HL-60 (cell line): ENCODE measurements at regions not wholly inside any gene's neighbourhood (a gene's known extent, or its start where the extent isn't known, plus 50 kb on each side); places are given as distances from the start of the nearest gene placed in this dataset.

Experiments used
- GABPA ChIP-seq: IDR thresholded peaks from 2 replicates; pipeline ENCODE4 v1.6.1; 2012; ENCODE audit warnings: low read depth
- POLR2AphosphoS5 ChIP-seq: IDR thresholded peaks from 2 replicates; pipeline ENCODE4 v1.6.1; 2012; ENCODE audit warnings: low read depth
- TF ChIP-seq, protein P1 (sequence below): IDR thresholded peaks from one replicate; pipeline ENCODE4 v1.5.1; 2011; ENCODE audit warnings: low read length, control low read depth, inconsistent platforms; ENCODE audit not compliant: insufficient read depth
- TF ChIP-seq, protein P2 (sequence below): IDR thresholded peaks from 2 replicates; pipeline ENCODE4 v1.6.1; 2012; ENCODE audit warnings: low read depth; ENCODE audit not compliant: insufficient replicate concordance

DNA sequence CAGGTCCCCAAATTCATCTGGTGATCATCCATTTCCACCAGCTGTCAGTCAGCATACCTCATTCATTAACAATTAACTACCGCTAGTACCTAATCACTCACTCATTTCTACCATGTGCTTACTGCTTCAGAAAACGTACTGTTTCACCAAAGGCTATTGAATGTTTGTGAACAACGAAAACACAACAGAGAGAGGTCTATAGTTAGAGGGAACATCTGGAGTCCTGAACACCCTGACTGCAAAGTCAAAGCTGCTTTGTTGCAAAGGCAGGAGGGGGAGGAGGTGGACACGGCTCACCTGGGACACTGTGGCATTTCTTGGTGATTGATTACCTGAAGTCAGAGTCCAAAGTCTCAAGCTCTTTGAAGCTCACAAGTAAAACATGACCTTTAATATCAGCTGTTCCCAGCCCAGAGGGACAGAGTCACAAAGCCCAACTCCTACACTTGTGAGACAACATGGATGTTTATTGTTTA, 342.3 kb upstream of the ADARB2 start:
- TF ChIP-seq, protein P1, sequence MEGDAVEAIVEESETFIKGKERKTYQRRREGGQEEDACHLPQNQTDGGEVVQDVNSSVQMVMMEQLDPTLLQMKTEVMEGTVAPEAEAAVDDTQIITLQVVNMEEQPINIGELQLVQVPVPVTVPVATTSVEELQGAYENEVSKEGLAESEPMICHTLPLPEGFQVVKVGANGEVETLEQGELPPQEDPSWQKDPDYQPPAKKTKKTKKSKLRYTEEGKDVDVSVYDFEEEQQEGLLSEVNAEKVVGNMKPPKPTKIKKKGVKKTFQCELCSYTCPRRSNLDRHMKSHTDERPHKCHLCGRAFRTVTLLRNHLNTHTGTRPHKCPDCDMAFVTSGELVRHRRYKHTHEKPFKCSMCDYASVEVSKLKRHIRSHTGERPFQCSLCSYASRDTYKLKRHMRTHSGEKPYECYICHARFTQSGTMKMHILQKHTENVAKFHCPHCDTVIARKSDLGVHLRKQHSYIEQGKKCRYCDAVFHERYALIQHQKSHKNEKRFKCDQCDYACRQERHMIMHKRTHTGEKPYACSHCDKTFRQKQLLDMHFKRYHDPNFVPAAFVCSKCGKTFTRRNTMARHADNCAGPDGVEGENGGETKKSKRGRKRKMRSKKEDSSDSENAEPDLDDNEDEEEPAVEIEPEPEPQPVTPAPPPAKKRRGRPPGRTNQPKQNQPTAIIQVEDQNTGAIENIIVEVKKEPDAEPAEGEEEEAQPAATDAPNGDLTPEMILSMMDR, result no peak
- TF ChIP-seq POLR2AphosphoS5 (no peak), GABPA (no peak)
- TF ChIP-seq, protein P2, sequence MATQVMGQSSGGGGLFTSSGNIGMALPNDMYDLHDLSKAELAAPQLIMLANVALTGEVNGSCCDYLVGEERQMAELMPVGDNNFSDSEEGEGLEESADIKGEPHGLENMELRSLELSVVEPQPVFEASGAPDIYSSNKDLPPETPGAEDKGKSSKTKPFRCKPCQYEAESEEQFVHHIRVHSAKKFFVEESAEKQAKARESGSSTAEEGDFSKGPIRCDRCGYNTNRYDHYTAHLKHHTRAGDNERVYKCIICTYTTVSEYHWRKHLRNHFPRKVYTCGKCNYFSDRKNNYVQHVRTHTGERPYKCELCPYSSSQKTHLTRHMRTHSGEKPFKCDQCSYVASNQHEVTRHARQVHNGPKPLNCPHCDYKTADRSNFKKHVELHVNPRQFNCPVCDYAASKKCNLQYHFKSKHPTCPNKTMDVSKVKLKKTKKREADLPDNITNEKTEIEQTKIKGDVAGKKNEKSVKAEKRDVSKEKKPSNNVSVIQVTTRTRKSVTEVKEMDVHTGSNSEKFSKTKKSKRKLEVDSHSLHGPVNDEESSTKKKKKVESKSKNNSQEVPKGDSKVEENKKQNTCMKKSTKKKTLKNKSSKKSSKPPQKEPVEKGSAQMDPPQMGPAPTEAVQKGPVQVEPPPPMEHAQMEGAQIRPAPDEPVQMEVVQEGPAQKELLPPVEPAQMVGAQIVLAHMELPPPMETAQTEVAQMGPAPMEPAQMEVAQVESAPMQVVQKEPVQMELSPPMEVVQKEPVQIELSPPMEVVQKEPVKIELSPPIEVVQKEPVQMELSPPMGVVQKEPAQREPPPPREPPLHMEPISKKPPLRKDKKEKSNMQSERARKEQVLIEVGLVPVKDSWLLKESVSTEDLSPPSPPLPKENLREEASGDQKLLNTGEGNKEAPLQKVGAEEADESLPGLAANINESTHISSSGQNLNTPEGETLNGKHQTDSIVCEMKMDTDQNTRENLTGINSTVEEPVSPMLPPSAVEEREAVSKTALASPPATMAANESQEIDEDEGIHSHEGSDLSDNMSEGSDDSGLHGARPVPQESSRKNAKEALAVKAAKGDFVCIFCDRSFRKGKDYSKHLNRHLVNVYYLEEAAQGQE, result no peak
